ENCODE measurements at regions not wholly inside any gene's neighbourhood (a gene's known extent, or its start where the extent isn't known, plus 50 kb on each side); places are given as distances from the start of the nearest gene placed in this dataset.

DNA sequence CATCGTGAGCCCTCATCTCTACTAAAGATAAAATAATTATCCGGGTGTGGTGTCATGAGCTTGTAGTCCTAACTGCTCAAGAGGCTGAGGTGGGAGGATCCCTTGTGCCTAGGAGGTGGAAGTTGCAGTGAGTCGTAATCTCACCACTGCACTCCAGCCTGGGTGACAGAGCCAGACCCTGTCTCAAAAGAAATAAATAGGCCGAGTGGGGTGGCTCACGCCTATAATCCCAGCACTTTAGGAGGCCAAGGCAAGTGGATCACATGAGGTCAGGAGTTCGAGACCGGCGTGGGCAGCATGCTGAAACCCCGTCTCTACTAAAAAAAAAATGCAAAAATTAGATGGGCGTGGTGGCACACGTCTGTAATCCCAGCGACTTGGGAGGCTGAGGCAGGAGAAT is 70.9 kb downstream of the RESF1 start:
- TF ChIP-seq CTCF (IDR thresholded peaks at IDR 0.05) (no peak), POLR2AphosphoS5 (IDR thresholded peaks at IDR 0.05) (no peak), POLR2A (IDR thresholded peaks at IDR 0.05) (no peak)

Measured in breast epithelium (tissue), 3 donors.